Ramos (cell line): ENCODE measurements at regions not wholly inside any gene's neighbourhood (a gene's known extent, or its start where the extent isn't known, plus 50 kb on each side); places are given as distances from the start of the nearest gene placed in this dataset.
"Not testable (repeated sequence)": the region's sequence is repeated elsewhere in the genome, so short reads cannot be mapped to it uniquely, and the experiment has no call there.

Experiments used
- in situ Hi-C: fragments of 300-500 bp; cut with MboI; formaldehyde crosslinking; loops from one replicate; pipeline ENCODE4 v1.14.3; 2022; ENCODE audit warnings: low sequenced_read_pairs; ENCODE audit not compliant: unreplicated experiment

DNA sequence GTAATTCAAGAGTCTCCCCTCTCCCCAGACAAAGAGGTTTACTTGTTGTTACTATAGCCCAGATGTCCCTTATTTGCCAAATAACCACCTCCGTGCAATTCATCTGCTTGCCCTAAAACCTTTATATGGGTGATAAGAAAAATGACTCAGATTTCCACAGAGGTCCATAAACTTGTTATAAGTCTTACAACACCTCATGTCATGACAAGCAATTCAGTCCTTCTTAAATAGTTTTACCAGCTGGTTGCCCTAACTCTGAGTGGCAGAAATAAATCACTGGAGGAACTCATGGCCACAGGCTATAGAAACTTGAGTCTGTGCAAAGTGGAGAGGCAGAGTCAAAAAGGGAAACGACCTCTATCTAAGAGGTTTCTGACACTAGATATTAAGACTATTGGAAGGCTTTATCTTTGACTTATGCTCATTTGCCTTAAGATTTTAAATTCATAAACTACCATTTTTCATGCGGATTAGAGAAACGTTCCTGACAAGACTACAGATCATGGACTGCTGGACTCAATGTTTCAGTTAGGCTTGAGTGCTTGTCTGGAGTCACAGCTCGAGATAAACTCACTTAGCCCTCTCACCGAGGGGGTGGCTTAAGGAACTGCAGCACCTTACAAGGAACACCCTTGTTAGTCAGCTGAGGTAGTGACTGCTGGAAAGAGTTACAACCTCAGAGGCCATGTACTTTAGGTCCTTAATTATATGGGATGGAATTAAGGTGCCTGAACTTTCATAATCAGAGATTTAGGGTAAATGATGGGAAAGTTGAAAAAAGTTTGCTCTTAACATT is 662.5 kb upstream of the USP24 start:
- in situ Hi-C loops = no loop called here

DNA sequence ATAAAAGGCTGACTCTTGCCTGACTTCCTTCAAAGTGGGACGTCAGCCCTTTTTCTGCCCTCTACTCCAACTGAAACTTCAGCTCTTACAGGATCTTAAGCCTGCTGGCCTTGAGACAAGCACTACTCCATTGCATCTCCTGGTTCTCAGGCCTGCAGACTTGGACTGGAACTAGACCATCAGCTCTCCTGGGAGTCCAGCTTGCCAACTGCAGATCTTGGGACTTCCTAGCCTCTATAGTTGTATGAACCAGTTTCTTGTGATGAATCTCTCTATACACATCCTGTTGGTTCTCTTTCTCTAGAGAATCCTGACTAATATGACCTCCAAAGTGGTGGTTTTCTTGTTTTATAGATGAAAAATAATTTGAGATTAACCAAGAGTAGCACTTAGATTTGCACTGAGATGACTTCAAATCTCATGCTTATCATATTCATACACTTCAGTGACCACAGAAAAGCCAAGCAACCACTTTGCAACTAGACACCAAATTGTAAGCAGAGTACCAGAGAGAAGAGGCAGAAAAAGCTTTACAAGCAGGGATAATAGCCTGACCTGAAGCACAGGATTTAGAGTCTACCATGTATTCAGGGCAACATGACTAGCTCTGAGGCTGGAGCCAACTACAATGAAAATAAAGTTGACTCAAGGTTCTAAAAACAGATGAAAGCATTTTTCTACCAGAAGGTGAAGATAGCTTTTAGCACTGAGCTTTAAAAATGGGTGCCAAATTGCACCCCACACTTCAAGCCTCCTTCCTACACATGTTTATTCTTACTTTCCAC is 661.3 kb upstream of the USP24 start:
- in situ Hi-C loops = no loop called here

GRCh38 chr1:55870106-55870505 is 654.9 kb upstream of the USP24 start:
- in situ Hi-C loops = no loop called here

- in situ Hi-C loops = no loop called here
Measured at GRCh38 chr1:55869065-55869464, 653.9 kb upstream of the USP24 start.

GRCh38 chr1:55868026-55868425 is 652.9 kb upstream of the USP24 start:
- in situ Hi-C loops = no loop called here

- in situ Hi-C loops = no loop called here
Measured at GRCh38 chr1:55867304-55867843, 652.2 kb upstream of the USP24 start.

DNA sequence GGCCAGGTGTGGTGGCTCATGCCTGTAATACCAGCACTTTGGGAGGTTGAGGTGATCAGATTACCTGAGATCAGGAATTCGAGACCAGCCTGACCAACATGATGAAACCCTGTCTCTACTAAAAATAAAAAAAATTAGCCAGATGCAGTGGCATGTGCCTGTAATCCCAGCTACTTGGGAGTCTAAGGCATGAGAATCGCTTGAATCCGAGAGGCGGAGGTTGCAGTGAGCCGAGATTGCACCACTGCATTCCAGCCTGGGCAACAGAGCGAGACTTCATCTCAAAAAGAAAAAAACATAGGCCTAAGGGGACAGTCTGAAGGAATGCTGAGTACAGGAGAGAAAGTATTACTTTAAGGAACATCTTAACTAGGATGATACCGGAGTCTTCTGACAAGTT is 650.6 kb upstream of the USP24 start:
- in situ Hi-C loops = not testable (repeated sequence)

GRCh38 chr1:55864251-55864650 is 649.1 kb upstream of the USP24 start:
- in situ Hi-C loops = no loop called here

DNA sequence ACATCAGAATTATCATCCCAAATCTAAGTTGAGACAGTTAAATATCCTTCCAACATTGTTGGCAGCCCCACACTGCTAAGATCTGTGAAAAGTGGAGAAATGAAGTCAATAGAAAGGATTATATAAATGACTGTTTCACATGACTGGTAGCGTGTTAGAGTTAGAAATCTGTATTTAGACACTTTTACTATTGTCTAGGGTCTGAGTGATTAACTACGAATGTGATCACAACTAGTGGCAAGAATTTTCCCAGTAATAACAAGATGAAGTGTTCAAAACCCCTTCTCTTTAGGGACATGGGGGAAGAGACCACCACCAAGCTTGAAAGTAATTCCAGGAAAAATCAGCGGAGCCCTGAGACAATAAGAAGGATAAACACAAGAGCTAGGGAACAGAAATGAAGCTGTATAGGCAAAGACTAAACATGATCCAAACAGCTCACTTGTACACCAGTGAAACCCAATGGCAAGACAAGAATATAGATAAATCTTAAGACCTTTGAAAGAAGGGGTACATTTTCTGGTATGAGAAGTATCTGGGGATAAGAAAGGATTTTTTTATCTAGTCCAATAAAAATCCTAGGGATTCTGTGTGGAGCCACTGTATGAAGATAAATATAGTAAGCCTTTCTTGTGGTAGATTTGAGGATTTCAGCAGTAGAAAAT is 646.6 kb upstream of the USP24 start:
- in situ Hi-C loops = no loop called here

DNA sequence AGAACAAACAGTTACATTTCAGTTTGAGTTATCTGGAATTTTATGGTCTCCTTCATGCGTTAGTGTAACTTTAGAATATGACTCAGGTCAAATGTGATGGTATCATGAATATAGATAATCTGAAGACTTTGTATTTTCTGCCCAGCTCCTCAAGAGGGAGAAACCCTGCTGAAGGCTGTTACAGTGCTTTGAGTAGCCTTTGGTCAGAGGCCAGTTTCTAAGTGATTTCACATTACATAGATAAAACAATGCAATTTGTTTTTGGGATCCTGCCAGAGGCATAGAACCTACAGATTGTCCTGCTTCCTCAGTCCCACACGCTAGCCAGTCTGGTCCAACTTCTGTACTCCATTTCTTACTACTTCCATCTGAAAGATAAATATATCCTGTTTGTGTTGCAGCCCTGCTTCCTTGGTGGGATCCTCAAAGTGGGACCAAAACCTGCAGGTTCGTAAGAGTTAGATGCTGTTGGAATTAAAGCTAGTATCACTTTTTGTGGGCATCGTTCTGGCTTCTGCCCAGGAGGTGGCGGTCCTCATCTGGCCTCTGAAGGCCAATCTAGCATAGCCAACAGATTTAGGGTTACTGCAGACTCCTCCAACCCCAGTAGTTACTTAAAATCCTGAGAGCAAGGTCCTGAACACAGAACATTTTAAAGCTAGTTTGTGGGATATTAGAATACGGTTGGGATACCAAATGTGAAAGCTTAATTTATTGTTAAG is 645.8 kb upstream of the USP24 start:
- in situ Hi-C loops = no loop called here

DNA sequence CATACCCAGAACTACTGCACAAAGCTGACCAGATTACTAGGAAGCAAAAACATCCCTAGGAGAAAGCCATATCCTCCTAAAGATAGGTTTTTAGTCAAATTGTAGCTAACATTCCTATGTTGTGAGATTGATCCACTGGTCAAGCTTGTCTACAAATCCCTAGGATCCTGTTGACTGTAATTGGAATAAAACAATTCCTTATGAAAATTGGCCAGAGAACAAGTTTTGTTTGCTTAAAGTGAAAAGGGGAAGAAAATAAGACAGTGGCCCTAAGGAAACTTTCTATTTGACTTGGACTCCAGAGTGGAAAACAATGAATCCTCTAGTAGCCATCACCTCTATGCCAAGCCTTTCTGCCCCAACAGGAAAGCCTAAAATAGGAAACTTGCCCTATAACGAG is 645.2 kb upstream of the USP24 start:
- in situ Hi-C loops = no loop called here

DNA sequence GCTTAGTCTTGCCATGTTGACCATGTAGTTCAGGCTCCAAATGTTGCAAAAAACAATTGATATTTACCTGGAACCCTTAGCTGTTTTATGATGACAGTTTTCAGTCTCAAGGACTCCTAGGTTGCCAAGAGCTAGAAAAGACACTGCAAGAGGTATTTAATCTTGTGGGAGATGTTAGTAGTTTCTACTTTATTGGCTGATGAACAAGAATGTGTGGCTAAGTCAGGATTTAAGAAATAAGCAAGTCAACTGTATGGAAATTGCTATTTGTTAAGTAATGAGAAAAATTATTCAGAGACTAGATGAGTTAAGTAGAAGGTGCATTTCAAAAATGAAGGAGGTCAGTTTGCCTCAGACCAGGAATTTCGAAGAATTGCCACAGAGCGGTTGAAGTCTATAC is 639.7 kb upstream of the USP24 start:
- in situ Hi-C loops = no loop called here

DNA sequence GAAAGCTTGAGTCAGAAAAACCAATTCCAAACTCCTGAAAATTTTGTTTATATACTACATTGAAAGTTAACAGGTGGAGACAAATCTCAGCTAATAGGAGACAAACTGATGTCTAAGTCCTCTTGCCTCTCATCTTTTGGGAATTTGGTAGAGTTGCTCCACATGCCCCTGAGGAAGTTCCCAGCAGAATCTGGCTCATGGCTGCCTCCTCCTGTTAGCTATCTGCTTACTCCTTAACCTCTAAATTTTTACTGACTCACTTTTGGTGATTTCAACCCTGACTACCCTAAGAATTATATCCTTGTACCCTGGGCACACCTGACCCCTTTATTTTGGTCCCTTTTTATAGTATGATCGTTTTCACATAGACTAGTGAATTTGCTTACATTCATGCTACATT is 633.7 kb upstream of the USP24 start:
- in situ Hi-C loops = no loop called here

DNA sequence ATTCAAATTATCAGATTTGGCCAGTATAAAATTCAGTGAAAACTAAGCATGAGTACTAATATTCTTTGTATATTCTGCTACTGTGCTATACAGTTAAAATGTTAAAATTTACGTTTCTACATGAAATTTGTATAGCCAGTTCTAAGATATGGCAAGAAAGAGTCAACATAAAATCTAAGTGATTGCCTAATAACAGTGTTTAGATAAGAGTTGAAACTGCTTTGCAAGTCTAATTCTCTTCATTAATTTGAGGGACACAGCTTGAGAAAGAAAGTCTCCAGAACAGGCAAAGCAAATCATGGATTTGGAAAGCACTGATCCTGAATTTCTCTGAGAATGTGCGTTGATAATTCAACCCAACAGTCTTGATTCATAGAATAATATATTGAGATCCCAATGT is 630.9 kb upstream of the USP24 start:
- in situ Hi-C loops = no loop called here

DNA sequence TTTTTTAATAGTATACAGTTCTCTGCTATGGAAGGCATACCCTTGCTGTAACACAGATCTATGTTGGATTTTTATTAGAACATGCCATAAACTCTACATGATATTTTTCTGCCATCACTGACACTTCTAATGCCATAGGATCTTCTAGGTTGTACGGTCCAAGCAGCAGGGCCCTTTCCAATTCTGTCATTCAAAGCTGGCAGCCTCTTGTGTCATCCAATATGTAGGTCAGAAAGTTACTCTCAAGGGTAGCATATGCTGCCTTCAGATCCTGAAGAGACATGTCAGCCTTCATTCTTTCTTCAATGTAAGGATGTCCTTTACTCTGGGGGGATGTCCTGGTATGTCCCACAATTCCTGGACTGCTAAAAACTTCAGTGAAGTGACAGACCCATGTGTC is 629.2 kb upstream of the USP24 start:
- in situ Hi-C loops = no loop called here

- in situ Hi-C loops = no loop called here
Measured at GRCh38 chr1:55839626-55840025, 624.5 kb upstream of the USP24 start.

DNA sequence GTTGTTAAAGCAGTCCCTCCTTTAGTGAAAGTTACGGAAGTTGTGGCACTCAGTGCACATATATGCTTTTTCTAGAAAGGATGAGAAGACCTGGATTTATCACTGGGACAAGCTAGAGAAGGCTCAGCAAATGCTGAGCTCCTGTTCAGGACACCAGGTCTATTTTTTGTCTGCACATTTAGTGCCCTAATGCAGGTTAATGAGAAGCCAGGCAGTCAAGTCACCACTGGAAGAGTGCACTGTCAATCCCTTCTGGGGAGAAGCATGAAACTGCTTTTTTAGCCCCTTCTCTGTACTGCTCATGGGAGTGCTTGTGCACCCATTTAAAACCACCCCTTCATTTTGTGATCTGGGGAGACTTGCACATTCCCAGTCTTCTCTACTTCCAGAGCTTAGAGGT is 624.1 kb upstream of the USP24 start:
- in situ Hi-C loops = no loop called here

DNA sequence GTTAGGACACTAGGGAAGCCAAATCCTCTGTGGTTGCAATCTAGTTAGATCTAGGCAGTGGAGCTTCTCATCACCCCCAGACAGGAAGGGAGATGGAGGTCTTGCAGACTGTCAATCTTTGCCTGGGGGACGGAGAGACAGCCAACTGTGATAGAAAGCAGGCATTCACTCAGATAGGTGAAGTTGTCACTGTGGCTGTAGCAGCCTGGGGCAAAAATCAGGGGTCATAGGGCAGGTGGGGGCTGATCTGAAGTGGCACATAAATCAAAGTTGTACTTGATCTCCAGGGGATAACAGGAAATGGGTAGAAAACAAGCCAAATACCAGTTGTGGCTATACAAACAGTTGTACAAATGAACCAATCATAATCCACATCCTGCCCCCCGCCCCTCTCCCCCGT is 620.9 kb upstream of the USP24 start:
- in situ Hi-C loops = no loop called here

DNA sequence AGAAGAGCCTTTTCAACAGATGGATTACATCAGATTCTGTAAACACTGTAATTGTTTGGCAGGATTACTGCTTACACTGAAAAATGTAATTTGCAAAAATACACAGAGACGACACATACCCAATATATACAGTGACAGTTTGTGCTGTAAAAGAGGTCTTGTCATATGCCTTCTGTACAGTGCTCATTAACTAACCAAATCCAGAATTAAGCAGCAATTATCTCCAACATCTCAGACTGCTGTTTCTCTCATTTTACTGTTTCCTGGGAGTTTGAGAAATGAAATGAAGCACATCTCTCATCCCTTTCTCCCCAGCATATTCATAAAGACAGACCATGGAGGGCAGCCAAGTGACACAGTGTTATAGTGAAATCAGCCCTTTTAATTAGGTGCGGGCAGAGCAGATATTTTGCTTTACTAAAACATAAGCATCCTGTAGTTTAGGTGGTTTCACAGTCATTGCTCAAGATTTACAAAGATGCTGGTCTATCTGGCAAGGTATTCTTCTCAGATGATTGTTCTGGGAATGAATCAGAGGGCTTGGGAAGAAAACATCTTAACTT is 618.4 kb upstream of the USP24 start:
- in situ Hi-C loops = no loop called here

- in situ Hi-C loops = no loop called here
Measured at GRCh38 chr1:55831759-55832158, 616.6 kb upstream of the USP24 start.
